SH-SY5Y (cell line): ENCODE measurements at regions not wholly inside any gene's neighbourhood (a gene's known extent, or its start where the extent isn't known, plus 50 kb on each side); places are given as distances from the start of the nearest gene placed in this dataset.

Source experiments
- GATA2 ChIP-seq: IDR thresholded peaks from 2 replicates; pipeline ENCODE4 v1.6.1; 2011; ENCODE audit warnings: mild to moderate bottlenecking, low read depth, low read length
- GATA3 ChIP-seq: IDR thresholded peaks from 2 replicates; pipeline ENCODE4 v1.6.1; 2011; ENCODE audit warnings: low read depth, mild to moderate bottlenecking, low read length, moderate library complexity

DNA sequence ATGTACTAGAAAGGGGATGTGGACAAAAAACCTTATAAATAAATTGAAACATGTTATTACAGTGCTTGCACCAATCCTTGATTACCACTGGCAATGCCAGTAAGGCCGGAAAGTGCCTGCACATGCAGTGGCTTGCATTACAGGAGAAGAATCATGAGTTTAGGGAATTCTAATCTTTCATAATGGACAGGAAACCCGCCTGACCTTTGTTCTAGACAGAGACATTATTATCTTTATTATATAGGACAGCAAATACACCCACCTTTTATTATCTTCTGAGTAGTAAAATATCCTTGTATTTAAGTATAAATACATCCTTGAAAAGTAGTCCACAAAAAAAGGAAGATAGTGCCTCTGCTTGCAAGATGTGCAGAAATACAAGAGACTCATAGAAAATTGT, 379.9 kb upstream of the LCORL start:
- TF ChIP-seq GATA2 (no peak), GATA3 (no peak)
